ENCODE measurements at regions not wholly inside any gene's neighbourhood (a gene's known extent, or its start where the extent isn't known, plus 50 kb on each side); places are given as distances from the start of the nearest gene placed in this dataset.

DNA sequence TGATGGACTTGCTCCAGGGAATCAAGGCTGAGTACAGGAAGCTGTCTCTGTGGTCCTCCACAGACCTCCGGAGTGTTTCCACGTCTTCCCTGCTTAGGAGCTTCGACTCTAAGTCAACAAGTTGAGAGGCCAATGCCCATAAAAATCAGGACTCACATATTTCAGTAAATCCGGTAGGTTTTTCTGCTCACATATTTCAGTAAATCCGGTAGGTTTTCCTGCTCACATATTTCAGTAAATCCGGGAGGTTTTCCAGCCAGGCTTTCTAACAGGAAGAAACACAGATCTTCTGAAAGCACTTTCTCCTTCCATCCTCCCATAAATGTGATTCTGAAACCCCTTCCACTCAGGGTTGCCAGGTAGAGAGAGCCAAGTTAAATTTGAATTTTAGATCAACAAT, 340.1 kb upstream of the SHH start:
- no peak for TF ChIP-seq CTCF (IDR thresholded peaks at IDR 0.05)
- no peak for TF ChIP-seq POLR2A (IDR thresholded peaks at IDR 0.05)

All from thyroid gland (tissue), 4 donors.